DMS153 treated with DMSO at 0.1 percent for 48 hours (cell line): ENCODE measurements at regions not wholly inside any gene's neighbourhood (a gene's known extent, or its start where the extent isn't known, plus 50 kb on each side); places are given as distances from the start of the nearest gene placed in this dataset.

Experiments used
- DNase-seq: peaks from one replicate; lab custom pipeline; 2025; ENCODE audit not compliant: unreplicated experiment; lab: John Stamatoyannopoulos, UW

DNA sequence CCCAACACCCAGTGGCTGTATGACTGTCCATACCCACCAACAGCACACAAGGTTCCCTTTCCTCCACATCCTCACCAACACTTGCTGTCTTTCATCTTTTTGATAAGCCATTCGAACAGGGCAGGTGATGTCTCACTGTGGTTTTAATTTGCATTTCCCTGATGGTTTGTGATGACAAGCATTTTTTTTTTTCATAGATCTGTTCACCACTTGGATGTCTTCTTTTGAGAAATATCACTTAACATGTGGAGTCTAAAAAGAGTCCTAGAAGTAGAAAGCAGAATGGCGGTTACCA is 198.1 kb upstream of the DIO3 start:
- no peak for DNase-seq

DNA sequence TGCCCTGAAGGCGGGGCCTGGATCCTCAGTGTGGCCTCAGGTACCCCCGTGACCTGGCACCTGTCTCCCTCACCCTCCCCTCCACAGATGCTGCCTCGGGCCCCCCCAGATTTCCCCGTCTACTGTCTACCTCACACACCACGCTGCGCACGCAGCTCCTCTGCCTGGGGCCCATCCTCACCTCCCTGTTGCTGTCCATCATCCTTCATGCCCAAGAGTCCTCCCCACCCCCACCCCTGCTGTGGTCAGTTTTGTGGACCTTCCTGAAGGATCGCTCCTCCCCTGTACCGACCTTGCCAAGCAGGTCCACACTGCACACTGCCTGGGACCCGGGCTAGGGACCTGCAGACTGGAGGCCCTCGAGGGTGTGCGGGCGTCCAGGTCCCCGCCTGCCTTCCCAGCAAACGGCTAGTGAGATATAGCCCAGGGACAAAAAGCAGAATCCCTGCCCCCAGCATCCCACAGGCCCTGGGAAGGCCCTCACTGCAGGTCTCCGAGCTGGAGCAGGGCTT is 197.4 kb upstream of the DIO3 start:
- DNase-seq = no peak

DNA sequence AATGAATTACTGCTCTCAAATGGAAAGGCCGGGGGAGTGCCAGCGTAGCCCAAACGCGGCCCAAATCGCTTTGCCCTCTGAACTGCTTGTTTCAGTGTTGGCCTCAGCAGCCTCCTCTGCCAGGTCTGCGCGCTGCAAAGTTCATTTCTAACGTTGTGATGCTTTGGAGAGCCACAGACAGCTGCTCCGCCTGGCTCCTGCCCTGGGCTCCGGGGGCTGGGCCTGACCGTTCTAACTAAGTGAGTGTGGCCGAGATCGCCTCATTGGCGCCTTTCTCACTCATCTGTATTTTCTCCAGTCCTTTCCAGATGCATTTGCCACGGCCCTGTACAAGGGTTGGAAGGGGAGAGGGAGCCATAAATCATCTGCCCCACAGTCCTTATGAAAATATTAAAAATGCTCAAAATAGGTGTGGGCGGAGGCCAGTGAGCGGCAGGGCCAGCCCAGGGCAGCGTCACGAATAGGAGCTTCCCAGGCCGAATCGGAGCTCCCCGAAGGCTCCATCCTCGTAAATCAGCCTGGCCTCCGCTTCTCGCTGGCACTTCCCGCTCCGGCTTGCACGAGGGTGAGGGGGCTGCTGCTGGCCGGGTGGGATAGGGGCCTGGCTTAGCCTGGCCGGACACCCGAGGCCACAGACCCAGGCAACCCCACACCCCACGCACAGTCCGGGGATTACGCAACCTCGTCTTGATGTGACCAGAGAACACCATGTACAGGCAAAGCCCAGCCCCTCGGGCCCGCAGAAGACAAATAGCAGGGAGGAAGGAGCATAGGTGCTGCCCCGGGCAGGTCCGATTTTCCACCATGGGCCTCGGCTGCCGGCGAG is 196.6 kb upstream of the DIO3 start:
- DNase-seq = no peak

DNA sequence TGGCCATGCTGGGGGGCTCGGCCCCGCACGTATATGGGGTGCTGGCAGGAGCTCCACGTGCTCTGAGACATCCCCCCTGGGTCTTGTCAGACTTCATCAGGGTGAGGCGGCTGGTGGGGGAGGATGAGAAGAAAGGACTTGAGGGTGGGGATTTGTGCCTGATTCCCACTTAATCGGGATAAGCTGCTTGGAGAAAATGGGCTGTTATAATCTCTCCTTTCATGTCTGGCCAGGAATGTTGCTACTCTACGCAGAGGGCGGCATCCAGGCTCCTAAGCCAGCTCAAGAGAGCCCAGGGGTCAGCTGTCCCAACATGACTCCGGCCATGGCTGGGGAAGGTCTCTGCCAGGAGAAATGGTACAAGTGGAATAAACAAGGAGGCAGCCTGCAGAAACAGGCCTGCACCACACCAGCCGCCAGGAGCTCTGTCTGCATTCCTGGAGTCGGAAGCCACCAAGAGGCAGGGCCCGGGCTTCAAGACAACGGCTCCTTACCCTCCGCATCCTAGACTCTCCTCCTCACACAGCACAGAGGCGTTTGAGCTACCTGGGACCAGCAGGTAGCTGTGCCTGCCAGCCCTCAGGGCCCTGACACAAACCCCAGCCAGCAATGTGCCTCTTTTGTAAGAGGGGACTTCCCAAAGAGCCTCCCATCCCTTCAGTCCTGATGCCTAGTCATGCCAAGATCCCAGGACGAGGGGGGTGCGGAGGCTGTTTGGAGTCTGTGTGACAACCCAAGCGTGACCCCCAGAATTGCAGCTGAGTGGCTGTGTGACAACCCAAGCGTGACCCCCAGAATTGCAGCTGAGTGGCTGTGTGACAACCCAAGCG is 195.8 kb upstream of the DIO3 start:
- no peak for DNase-seq

DNA sequence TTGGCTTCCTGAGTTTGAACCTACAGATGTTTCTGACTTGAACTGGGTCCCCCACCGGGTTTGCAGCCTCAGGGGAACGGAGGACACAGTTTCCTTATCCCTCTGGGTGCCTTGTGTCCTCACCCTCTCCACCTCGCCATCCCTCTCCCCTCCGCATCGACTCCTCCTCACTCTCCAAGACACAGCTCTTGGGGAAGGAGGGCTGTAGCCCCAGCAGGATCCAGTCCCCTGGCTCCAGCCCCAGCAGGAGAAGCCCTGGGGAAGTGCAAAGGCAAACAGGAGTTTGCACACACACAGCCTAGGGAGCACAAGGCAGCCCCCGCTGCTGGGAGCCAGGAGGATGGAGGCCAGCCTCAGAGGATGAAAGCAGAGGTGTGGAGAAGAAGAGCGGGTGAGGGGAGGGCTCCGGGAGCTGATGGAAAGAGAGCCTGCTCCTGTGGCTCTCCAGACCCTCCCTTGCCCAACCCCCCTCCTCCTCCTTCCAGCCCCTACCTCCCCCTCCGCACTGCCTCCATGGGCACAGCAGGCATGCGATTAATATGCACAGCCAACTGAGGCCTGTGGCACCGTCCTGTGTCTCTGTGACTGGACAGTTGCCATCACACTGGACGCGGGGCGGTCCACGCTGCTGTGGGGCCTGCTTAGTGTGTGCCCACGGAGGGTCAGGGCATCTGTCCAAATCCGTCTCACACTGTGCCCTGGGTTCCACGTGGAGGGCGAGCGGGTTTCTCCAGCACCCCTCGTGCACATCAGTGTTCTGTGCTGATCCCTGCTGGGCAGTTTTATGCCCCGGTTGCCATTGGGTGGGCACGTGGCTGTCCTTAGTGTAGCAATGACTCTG is 193.7 kb upstream of the DIO3 start:
- no peak for DNase-seq

DNA sequence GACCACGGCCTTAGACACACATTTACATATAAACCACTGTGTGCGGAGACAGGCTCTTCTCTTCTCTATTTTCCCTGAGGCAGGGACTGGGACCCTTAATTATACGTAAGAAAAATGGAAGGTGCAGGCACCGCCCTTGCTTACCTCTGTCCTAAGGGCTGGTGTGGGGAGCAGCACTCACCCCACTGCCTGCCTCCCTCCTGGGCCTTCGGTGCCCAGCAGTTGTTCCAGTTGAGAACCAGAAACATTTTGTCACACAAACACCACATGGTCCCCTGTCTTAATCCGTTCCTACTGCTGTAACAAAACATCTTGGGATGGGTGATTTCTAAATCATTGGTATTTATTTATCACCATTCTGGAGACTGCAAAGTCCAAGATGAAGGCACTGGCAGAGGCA is 192.7 kb upstream of the DIO3 start:
- DNase-seq = no peak

DNA sequence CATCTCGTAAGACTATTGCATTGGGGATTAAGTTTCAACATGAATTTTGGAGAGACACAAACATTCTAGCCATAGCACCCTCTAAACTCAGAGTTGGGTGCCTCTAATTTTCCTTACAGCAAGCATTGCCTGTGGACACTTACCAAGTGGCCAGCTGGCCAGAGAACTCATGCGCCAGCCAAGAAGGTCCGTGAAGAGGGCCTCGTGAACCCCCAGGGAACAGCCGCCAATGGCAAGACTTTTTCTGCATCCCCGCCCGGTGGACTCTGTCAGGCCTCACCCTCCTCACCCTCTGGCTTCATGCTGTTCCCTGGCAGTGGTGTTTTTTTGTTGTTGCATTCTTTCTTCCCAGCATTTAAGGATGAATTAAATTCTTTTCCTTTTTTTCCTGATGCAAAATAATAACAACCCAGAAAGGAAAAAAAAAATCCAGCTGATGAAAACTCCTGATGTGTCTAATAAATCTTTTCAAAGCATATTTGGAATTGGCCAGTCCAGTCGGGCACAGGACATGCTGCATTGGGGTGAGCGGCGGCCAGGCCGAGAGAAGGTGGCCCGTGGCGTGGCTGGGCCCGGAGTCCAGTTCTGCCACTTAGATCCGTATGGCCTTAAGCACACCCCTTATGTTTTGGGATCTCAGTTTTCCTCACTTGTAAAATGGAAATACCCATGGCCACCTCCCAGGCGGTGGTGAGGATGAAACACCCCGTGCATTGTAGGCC is 191.9 kb upstream of the DIO3 start:
- DNase-seq = no peak

DNA sequence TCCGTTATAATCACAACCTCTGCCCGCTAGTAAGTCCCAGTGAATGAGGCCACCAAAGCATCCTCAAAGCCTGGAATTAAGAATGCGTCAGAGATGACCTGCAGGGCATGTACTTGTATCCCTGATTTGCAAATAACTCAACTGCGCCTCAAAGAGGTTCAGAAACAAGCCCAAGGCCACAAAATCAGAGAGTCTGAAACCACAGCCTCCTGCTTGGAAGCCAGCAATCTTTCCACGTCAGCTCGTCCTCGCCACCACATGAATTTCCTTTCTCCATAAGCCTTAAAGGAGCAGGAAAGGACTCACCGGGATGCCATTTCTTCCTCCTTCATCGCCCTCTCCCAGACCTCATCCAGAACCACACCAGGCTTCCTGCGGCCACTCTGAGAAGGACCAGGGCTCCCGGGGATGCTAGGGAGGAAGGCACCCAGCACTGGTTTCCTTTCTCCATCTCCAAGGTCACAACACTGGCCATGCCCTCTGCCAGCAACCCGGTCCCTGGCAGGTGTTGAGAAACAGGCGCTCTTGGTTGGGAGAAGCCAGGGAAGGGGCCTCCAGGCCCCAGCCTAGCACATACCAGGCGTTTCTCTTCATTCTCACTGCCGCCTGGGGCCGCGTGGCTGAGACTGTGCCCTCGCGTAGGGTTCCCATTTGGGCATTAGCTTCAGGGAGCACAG is 191.2 kb upstream of the DIO3 start:
- DNase-seq = no peak

DNA sequence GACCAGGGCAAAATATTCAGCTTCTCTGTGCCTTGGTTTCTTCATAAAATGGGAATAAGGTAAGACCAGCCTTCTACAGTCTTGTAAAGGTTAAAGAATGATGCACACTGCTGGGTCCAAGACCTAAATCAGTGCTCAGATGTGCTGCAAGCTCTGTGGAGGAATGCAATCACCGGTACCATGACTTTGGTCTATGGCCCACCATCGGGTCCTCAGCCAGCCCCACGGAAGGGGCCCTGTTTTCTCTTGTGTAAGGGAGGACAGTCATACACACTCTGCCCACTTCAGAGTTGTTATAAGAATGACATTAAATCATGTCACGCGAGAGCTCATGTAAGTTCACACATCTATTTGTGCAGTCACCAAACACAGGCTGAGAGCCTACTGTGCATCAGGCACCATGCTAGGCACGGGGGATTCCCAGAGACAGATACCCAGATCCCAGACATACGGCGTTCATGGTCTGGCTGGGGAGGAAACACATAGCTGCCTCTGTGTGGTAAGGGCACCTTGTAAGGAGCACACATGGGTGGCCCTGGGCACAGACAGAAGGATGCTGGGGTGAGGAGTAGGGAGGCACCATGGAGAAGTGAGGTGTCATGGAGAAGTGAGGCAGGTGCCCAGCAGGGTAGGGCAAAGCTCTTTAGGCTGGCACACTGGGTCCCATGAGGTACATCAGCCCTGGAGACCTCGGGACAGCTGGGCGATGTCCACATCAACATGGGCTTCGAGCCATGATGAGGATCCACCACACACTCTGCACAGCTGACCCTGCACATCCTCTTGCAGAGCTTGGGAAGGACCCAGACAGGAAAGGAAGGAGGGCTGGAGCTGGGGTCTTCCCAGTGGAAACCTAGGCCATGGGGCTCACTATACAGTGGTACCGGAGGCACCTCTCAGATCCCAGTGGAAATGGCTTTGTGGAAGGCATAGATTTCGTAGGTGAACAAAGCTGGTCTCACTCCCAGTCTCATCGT is 190.4 kb upstream of the DIO3 start:
- no peak for DNase-seq

DNA sequence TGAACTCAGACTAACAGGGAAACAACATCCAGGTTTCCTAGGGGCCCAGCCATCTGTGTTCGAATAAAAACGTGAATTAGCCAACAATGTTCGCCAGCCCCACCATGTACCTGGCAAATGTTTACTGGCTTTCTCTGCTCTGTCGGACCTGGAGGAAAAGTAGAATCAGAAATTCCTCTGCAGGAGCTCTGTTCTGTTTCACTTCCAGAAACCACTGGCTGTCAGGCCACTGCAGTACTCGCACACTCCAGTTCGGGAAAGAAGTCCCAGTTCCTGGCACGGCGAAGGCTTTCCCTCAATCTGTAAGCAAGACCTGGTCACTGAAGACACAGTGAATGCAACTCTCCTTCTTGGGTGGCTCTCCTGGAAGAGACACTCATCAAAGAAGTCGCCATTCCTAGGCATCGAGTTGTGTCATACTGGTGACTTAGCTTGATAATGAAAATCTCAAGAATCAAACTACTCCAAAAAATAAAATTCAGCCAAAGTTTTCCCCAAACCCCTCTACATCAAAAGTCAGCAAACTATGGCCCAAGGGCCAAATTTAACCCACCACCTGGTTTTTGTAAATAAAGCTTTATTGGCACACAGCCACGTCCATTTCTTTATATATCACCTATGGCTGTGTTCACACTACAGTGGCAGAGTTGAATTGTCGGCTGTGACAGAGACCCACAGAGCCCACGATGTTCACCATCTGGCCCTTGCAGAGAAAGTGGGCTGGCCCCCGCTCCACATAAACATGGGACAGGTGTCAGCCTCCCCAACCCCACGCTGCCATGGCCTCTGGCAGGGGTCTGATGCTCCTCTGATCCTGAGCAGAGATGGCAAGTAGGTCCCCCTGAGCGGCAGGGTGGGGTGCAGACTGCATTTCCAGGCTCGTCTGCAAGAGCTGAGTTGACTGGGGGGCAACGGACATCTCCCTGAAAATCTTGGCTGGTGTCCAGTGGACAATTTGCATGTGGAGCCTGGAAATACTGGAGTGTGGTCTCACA is 189.2 kb upstream of the DIO3 start:
- no peak for DNase-seq

DNA sequence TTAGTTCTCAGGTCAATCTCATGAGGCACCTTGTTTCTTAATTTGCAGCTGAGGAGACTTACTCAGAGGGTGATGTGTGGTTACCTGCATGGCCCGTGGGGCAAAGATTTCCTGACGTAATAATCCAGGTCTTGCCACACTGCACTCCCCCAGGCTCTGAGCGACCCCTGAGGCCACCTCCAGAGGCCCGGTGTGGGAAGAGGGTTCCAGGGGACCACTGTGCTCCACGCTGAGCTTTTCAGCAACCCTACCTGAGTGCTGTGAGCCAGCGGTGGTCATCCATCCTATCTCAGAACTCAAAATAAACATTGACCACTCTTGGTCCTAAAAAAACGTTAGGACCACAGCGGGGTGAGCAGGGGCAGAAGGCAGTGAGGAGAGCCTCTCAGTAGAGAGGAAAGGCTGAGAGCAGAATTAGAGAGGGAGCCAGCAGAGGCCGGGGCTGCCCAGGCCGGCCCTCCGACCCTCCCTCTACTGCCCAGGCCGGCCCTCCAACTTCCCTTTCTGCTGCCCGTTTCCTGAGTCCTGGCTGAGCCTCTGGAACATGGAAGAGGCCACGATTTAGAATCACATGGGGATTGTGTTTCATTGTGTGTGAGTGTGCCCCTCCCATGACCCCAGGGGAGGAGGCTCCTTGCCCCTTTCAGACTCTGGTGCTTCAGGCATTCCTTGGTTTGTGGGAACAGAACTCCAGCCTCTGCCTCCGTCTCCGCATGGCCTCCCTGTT is 188.2 kb upstream of the DIO3 start:
- DNase-seq = no peak

DNA sequence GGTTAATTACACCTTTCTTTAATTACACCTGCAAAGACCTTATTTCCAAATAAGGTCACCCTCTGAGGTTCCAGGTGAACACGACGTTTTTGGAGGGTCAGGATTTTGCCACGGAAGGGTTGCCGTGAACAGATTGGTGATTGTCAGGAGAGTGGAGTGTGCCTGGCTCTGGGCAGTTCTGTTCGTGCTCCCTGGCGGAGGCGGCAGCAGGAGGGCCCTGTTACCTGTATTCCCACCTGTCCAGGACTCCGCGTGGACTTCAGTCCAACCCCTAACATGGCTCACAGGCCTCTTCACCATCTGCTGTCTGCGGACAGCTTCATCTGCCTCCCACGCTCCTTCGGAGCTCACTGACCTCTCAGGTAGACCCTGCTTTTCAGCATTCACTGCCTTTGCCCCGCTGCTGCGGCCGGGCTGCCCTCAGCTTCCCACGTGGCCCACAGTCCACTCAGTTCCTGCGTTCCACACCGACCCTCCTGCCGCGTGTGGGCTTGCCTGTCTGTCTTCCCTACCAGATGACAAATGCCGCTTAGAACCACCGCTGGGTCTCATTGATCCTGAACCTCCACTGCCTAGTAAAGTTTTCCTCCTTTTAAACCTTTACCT is 187.5 kb upstream of the DIO3 start:
- DNase-seq = no peak

DNA sequence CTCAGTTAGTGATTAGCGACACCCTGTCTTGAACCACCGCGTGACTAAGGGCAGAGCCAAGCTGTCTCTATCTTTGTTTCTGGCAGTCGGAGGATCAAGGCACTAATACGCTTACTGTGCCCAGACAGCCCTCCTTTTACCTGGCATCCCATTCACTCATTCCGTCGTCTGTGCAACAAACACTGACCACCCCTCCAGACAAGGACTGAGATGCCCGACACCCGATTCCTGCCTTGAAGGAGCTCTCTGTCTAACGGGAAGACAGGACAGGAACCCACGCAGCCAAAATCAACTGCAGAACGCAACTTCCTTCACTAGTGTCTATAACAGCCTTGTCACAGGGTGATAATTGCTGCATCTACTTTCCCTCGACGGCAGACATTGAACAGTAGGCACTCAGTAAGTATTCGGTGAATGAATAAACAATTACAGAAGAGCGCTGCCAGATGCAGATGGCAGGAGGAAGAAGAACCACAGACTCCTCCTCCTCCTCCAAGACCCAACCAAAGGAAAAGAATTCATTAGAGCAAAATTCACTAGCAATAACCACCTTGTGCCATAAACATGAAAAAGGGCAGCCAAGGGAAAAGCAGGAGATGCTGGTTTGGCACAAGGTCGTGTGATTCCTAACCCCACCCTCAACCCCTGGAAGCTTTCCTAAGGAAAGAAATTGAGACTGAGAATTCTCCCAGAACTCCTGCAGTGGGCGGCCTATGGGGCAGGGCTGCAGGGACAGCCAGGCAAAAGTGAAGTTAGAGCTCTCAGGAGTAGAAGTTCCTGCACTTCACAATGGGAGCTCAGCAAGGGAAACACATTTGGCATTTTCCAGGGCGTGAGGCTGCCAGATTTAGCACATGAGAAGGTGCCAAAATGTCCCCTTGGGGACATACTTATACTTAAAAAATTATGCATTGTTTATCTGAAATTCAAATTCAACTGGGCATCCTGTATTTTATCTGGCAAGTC is 186.6 kb upstream of the DIO3 start:
- DNase-seq = no peak

DNA sequence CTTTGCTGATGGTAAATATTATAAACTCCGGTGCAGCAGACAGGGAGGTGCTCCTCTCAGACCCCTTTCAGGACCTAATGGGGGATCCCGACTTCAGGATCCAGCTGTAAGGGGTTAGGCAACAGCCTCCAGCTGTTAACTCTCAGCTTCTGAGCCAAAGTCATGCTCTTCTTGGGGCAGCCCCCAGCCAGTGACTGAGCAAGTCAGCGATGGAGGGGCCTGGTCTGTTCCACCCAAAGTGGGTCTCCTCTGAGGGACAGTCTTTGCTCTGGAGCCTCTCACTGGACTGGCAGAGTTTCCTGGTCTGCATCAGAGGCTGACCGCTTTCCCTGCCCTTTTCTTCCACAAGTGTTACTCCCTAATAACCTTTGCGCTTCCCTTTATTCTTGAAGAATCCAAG is 184.2 kb upstream of the DIO3 start:
- no peak for DNase-seq

DNA sequence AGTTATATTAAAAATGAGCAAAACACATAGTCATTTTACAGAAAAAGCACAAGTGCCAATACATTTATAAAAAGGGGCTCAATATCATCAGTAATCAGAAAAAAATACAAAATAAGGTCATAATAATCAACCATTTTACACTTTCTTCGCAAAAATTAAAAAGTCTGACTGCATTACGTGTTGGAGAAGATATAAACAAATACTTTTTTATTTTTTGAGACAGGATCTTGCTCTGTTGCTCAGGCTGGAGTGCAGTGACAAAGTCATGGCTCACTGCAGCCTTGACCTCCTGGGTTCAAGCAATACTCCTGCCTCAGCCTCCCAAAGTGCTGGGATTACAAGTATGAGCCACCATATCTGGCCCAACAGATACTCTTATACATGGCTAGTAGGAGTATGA is 181.5 kb upstream of the DIO3 start:
- DNase-seq = no peak

DNA sequence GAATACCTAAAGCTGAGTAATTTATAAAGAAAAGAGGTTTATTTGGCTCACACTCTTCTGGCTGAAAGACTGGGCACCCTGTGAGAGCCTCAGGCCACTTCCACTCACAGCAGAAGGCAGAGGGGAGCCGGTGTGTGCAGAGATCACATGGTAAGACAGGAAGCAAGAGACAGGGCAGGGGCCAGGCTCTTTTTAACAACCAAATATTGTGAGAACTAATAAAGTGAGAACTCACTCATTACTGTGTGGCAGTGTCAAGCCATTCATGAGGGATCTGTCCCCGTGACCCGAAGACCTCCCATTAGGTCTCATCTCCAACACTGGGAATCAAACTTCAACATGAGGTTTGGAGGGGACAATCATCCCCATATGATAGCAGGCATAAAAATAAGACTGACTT is 180.8 kb upstream of the DIO3 start:
- no peak for DNase-seq
